Trophoblast cell (in vitro differentiated cells and primary cell): ENCODE measurements at regions not wholly inside any gene's neighbourhood (a gene's known extent, or its start where the extent isn't known, plus 50 kb on each side); places are given as distances from the start of the nearest gene placed in this dataset.
"Not testable (repeated sequence)": the region's sequence is repeated elsewhere in the genome, so short reads cannot be mapped to it uniquely, and the experiment has no call there.

Experiments
- DNase-seq, 2 donors: peaks; one replicate each; pipeline ENCODE4 v3.0.0-alpha.2; 2016
- H2AFZ ChIP-seq: 2 replicates; pipeline ENCODE4 v1.6.1; 2013; ENCODE audit warnings: low read length, moderate library complexity, mild to moderate bottlenecking; ENCODE audit not compliant: insufficient read depth, poor library complexity
- H2AK5ac ChIP-seq: 2 replicates; pipeline ENCODE4 v1.6.1; 2013; ENCODE audit warnings: mild to moderate bottlenecking, low read length
- H2BK120ac ChIP-seq: 2 replicates; pipeline ENCODE4 v1.6.1; 2013; ENCODE audit warnings: low read length, mild to moderate bottlenecking, moderate library complexity; ENCODE audit not compliant: insufficient read depth, poor library complexity
- H2BK12ac ChIP-seq: 2 replicates; pipeline ENCODE4 v1.6.1; 2013; ENCODE audit warnings: mild to moderate bottlenecking, low read length, moderate library complexity
- H2BK5ac ChIP-seq: 2 replicates; pipeline ENCODE4 v1.6.1; 2013; ENCODE audit warnings: low read length, low read depth, moderate library complexity, mild to moderate bottlenecking; ENCODE audit not compliant: poor library complexity
- H3K14ac ChIP-seq: 2 replicates; pipeline ENCODE4 v1.6.1; 2013; ENCODE audit warnings: mild to moderate bottlenecking, low read length
- H3K18ac ChIP-seq: 2 replicates; pipeline ENCODE4 v1.6.1; 2013; ENCODE audit warnings: mild to moderate bottlenecking, low read length
- H3K23ac ChIP-seq: 2 replicates; pipeline ENCODE4 v1.6.1; 2013; ENCODE audit warnings: low read length
- H3K27ac ChIP-seq: 2 replicates; pipeline ENCODE4 v1.5.1; 2013; ENCODE audit warnings: low read depth, mild to moderate bottlenecking, inconsistent platforms, low read length, moderate library complexity
- H3K27me3 ChIP-seq: 2 replicates; pipeline ENCODE4 v1.6.1; 2013; ENCODE audit warnings: inconsistent platforms, mild to moderate bottlenecking, low read length, moderate library complexity; ENCODE audit not compliant: insufficient read depth
- H3K36me3 ChIP-seq, 2 experiments: 1 replicate in 1 of 2; 2 replicates in 1 of 2; pipeline ENCODE4 v1.6.1; 2013; ENCODE audit warnings: low read length in 2 of 2, mild to moderate bottlenecking in 2 of 2, moderate library complexity in 1 of 2; ENCODE audit not compliant: insufficient read depth in 2 of 2, control insufficient read depth in 1 of 2
- H3K4ac ChIP-seq: 2 replicates; pipeline ENCODE4 v1.6.1; 2013; ENCODE audit warnings: low read depth, mild to moderate bottlenecking, low read length, moderate library complexity
- H3K4me1 ChIP-seq, 2 experiments: 1 replicate in 1 of 2; 2 replicates in 1 of 2; pipeline ENCODE4 v1.6.1; 2013; ENCODE audit warnings: low read length in 2 of 2, mild to moderate bottlenecking in 2 of 2, moderate library complexity in 1 of 2; ENCODE audit not compliant: insufficient read depth in 2 of 2, control insufficient read depth in 1 of 2
- H3K4me2 ChIP-seq: 2 replicates; pipeline ENCODE4 v1.6.1; 2013; ENCODE audit warnings: inconsistent platforms, mild to moderate bottlenecking, low read length, moderate library complexity
- H3K4me3 ChIP-seq: 2 replicates; pipeline ENCODE4 v1.5.1; 2013; ENCODE audit warnings: mild to moderate bottlenecking, low read depth, low read length, inconsistent platforms
- H3K79me1 ChIP-seq: one replicate; pipeline ENCODE4 v1.6.1; 2013; ENCODE audit warnings: low read length
- H3K79me2 ChIP-seq: 2 replicates; pipeline ENCODE4 v1.6.1; 2013; ENCODE audit warnings: low read length, mild to moderate bottlenecking; ENCODE audit not compliant: control insufficient read depth, insufficient read depth, poor library complexity
- H3K9ac ChIP-seq: 2 replicates; pipeline ENCODE4 v1.6.1; 2013; ENCODE audit warnings: mild to moderate bottlenecking, low read length
- H3K9me3 ChIP-seq: 2 replicates; pipeline ENCODE4 v1.6.1; 2013; ENCODE audit warnings: low read depth, mild to moderate bottlenecking, control low read depth, inconsistent platforms, low read length; ENCODE audit not compliant: insufficient read depth
- H4K12ac ChIP-seq: 2 replicates; pipeline ENCODE4 v1.6.1; 2013; ENCODE audit warnings: low read depth, mild to moderate bottlenecking, low read length, moderate library complexity
- H4K8ac ChIP-seq: 2 replicates; pipeline ENCODE4 v1.6.1; 2013; ENCODE audit warnings: low read depth, mild to moderate bottlenecking, low read length, moderate library complexity
- H4K91ac ChIP-seq: one replicate; pipeline ENCODE4 v1.6.1; 2013; ENCODE audit warnings: low read depth, mild to moderate bottlenecking, low read length, moderate library complexity
- WGBS: extraction: QIAGEN DNeasy Blood & Tissue Kit; methylation state at CpG from one replicate; pipeline ENCODE4 v1.1.7; 2013; ENCODE audit warnings: missing lambda C conversion rate; ENCODE audit not compliant: insufficient read length, insufficient coverage; ENCODE audit errors: extremely low coverage; 5-methylcytosine and 5-hydroxymethylcytosine counted together

DNA sequence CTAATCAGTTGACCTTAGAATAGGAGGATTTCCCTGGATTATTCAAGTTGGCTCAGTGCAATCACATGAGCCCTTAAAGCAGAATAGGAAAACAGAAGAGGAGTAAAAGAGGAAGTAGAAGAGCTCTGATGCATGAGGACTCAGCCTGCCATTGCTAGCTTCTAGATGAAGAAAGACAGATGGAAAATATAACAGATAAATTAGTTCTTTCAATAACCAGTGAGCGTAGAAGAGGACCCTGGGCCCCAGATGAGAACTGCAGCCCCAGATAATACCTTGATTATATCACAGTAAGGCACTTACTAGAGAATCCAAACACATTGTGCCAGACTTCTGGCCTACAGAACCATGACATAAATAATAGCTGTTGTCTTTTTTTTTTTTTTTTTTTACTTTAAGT is 314.0 kb downstream of the RAD51AP2 start:
- WGBS = no CpG with 5 or more reads among the region's 1 CpG
- not testable (repeated sequence) for H3K36me3 ChIP-seq

GRCh38 chr2:17202628-17203027 is 315.6 kb downstream of the RAD51AP2 start:
- H3K9ac ChIP-seq, H4K12ac ChIP-seq, H4K8ac ChIP-seq, H3K27ac ChIP-seq, H2AFZ ChIP-seq, H2BK5ac ChIP-seq, H3K79me2 ChIP-seq, H3K4me3 ChIP-seq, H3K4me2 ChIP-seq, H3K36me3 ChIP-seq, H4K91ac ChIP-seq, H2BK12ac ChIP-seq, H2BK120ac ChIP-seq, H3K18ac ChIP-seq, H3K23ac ChIP-seq, H3K79me1 ChIP-seq, H3K14ac ChIP-seq, DNase-seq, H3K4ac ChIP-seq, H3K4me1 ChIP-seq, H3K9me3 ChIP-seq, H2AK5ac ChIP-seq, H3K27me3 ChIP-seq: not testable (repeated sequence)
- no CpG with 5 or more reads among the region's 4 CpGs for WGBS

More for the DNA sequence above, 314.0 kb downstream of the RAD51AP2 start:
- not testable (repeated sequence) for H3K4me3 ChIP-seq, H3K18ac ChIP-seq, H3K79me1 ChIP-seq, DNase-seq, H4K8ac ChIP-seq, H3K23ac ChIP-seq, H4K12ac ChIP-seq, H2AFZ ChIP-seq, H2BK120ac ChIP-seq, H3K9ac ChIP-seq, H3K79me2 ChIP-seq, H3K4me2 ChIP-seq, H2AK5ac ChIP-seq, H3K14ac ChIP-seq, H3K4me1 ChIP-seq, H4K91ac ChIP-seq, H3K9me3 ChIP-seq, H2BK12ac ChIP-seq, H3K4ac ChIP-seq, H3K27ac ChIP-seq, H3K27me3 ChIP-seq, H2BK5ac ChIP-seq

DNA sequence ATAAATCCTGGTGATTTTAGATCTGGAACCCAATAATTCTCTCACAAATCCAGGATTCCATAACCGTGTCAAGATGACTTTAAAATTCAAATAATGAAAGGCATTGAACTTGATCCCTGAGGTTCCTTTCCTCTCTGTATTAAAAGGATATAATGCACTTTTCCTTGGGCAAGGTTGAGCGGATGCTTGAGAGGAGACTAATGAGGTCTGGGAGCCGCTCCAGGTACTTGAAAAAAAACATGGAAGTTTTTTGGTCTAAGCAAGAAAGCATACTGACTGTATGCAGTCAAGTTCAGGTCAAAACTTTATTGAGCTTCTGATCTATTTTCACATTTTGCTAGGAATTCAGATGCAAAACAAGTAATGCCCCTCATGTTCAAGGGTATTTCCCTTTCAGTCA is 318.5 kb downstream of the RAD51AP2 start:
- H3K9me3 ChIP-seq = no peaks in the 10 kb centered on the region
- H3K79me2 ChIP-seq = no peaks in the 10 kb centered on the region
- H3K18ac ChIP-seq = no peak overlapping the region
- no peaks in the 10 kb centered on the region for H3K36me3 ChIP-seq
- H2BK120ac ChIP-seq = no peak overlapping the region
- no peaks in the 10 kb centered on the region for H3K27me3 ChIP-seq
- H4K91ac ChIP-seq = no peak overlapping the region
- no peaks in the 10 kb centered on the region for H3K79me1 ChIP-seq
- WGBS = no CpG with 5 or more reads among the region's 3 CpGs
- no peak overlapping the region for H2AFZ ChIP-seq
- no peak overlapping the region for H3K4me3 ChIP-seq
- no peak overlapping the region for H3K27ac ChIP-seq
- H3K4me2 ChIP-seq = no peak overlapping the region
- H3K4me1 ChIP-seq = no peaks in the 10 kb centered on the region
- H3K4ac ChIP-seq = no peak overlapping the region
- H2AK5ac ChIP-seq = no peak overlapping the region
- no peak overlapping the region for H3K9ac ChIP-seq
- H3K14ac ChIP-seq = no peak overlapping the region
- no peak overlapping the region for H2BK12ac ChIP-seq
- H3K23ac ChIP-seq = no peak overlapping the region
- DNase-seq = no peak
- no peak overlapping the region for H4K12ac ChIP-seq
- H4K8ac ChIP-seq = no peak overlapping the region
- H2BK5ac ChIP-seq = no peak overlapping the region

DNA sequence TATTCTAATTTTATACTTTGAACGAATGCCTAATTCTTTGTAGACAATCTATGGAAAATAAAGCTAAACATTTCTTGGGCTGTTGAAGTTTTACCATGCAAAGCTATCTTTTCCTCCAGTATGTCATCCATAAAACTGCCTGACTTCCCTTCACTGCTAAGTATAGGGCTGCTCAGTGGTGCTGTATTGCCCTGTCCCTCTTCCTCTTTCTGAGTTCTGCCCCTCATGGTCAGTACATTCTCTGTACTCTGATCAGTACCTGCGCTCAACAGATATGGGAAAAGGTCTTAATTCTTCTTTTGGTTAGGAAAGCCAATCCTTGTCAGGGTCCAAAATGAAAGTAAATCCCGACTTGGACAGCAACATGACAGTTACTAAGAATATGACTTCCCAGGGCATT is 321.9 kb downstream of the RAD51AP2 start:
- no peak overlapping the region for H2AFZ ChIP-seq
- H4K12ac ChIP-seq = no peak overlapping the region
- no peak overlapping the region for H3K9ac ChIP-seq
- H3K4me3 ChIP-seq = no peak overlapping the region
- no peaks in the 10 kb centered on the region for H3K4me1 ChIP-seq
- H4K8ac ChIP-seq = no peak overlapping the region
- WGBS = no CpG with 5 or more reads among the region's 3 CpGs
- no peak overlapping the region for H2BK5ac ChIP-seq
- H3K79me2 ChIP-seq = no peaks in the 10 kb centered on the region
- no peak overlapping the region for H2BK12ac ChIP-seq
- no peak overlapping the region for H3K27ac ChIP-seq
- H3K23ac ChIP-seq = no peak overlapping the region
- no peak overlapping the region for H2AK5ac ChIP-seq
- H2BK120ac ChIP-seq = no peak overlapping the region
- no peak overlapping the region for H3K4me2 ChIP-seq
- H3K18ac ChIP-seq = no peak overlapping the region
- H3K9me3 ChIP-seq = no peaks in the 10 kb centered on the region
- no peaks in the 10 kb centered on the region for H3K27me3 ChIP-seq
- H3K79me1 ChIP-seq = no peaks in the 10 kb centered on the region
- H3K14ac ChIP-seq = no peak overlapping the region
- H3K4ac ChIP-seq = no peak overlapping the region
- no peaks in the 10 kb centered on the region for H3K36me3 ChIP-seq
- no peak overlapping the region for H4K91ac ChIP-seq
- DNase-seq = no peak
